Heart right ventricle (tissue), 16 donors: ENCODE measurements at regions not wholly inside any gene's neighbourhood (a gene's known extent, or its start where the extent isn't known, plus 50 kb on each side); places are given as distances from the start of the nearest gene placed in this dataset.

Experiments used
- ATAC-seq, 8 donors: fragments of 200-7000 bp; cut with Tn5 transposase; one replicate each; pipeline ENCODE4 v1.9.1; 2020; ENCODE audit warnings: mild to moderate bottlenecking in 8 of 8, moderate library complexity in 8 of 8, moderate number of reproducible peaks in 1 of 8
- DNase-seq, 2 donors: peaks; one replicate each; pipeline ENCODE4 v3.0.0-alpha.2; 2020
- H3K27ac ChIP-seq, 10 donors: fragments of 200-600 bp; sonication (generic) in 2 of 10; one replicate each; pipeline versions ENCODE4 v1.5.0 to v1.8.0; 2020 to 2022; ENCODE audit warnings: mild to moderate bottlenecking in 3 of 10
- H3K27me3 ChIP-seq, 7 donors: fragments of 200-600 bp; one replicate each; pipeline ENCODE4 v1.8.0; 2021 to 2022; ENCODE audit warnings: mild to moderate bottlenecking in 2 of 7
- H3K36me3 ChIP-seq, 9 donors: fragments of 200-600 bp; sonication (generic) in 1 of 9; one replicate each; pipeline versions ENCODE4 v1.5.0 to v1.8.0; 2020 to 2022; ENCODE audit warnings: mild to moderate bottlenecking in 2 of 9
- H3K4me1 ChIP-seq, 9 donors: fragments of 200-600 bp; sonication (generic) in 1 of 9; one replicate each; pipeline versions ENCODE4 v1.5.0 to v1.8.0; 2020 to 2022; ENCODE audit warnings: mild to moderate bottlenecking in 4 of 9
- H3K4me3 ChIP-seq, 10 donors: fragments of 200-600 bp; sonication (generic) in 2 of 10; one replicate each; pipeline versions ENCODE4 v1.5.0 to v1.8.0; 2020 to 2022; ENCODE audit warnings: mild to moderate bottlenecking in 7 of 10, moderate library complexity in 2 of 10
- H3K9me3 ChIP-seq, 11 donors: fragments of 200-600 bp in 10 of 11; sonication (generic) in 2 of 11; one replicate each; pipeline versions ENCODE4 v1.5.0 to v1.8.0; 2013 to 2022; ENCODE audit warnings: mild to moderate bottlenecking in 2 of 11, control low read depth in 1 of 11, moderate library complexity in 1 of 11
- WGBS, 2 donors: extraction: QIAGEN DNeasy Blood & Tissue Kit; methylation state at CpG; one replicate each; pipeline ENCODE4 v1.1.7; 2013; ENCODE audit warnings: inconsistent platforms in 1 of 2; 5-methylcytosine and 5-hydroxymethylcytosine counted together
- intact Hi-C, 10 donors: fragments of 100-400 bp; cut with DNase I; formaldehyde crosslinking; loops; one replicate each; pipeline versions ENCODE4 v1.11.1 to v1.14.2; 2022
- TF ChIP-seq, protein P1 (sequence below), 9 donors: fragments of 200-600 bp; sonication (generic) in 2 of 9; IDR thresholded peaks; one replicate each; pipeline versions ENCODE4 v1.5.0 to v1.8.0; 2021 to 2022; ENCODE audit warnings: antibody characterized with exemption in 9 of 9, mild to moderate bottlenecking in 5 of 9, moderate library complexity in 1 of 9
- donor health status: Arrhythmogenic right ventricular cardiomyopathy.
- donor health status: ischemic (EF 13 %, LVEDD 7.1; RV severe dilation, severe dysfunction).
- donor health status: healthy with polysubstance abuse.
- donor health status: DM: no; HTN: yes; CAD: no.
- donor health status: DM: no; HTN: no; CAD: no.
- donor health status: ischemic (EF 25% LVEDD 6.9; RV normal size, moderate dysfunction).
- donor health status: ischemic (EF 25% LVEDD 5.7; RV mildly dilated, moderate dysfunction).
- donor health status: healthy.
- donor health status: DM: yes; HTN: yes; CAD: no.
- donor health status: Ischemic cardiomyopathy.
- donor health status: ischemic (EF 35%, LVEDD 5.7; RV mildly dilated, moderate dysfunction).
- donor health status: nonischemic (EF 11% LVEDD 7.7; RV severe dilation, severe dysfunction).
- donor health status: DM: yes; HTN: yes; CAD: no.
- donor health status: PGD.
- donor health status: ischemic (EF 29% LVEDD 5.4; RV normal size, mild dysfunction).
- donor health status: nonischemic (EF 23%, LVEDD 6.1; RV moderate dilation, normal function).

DNA sequence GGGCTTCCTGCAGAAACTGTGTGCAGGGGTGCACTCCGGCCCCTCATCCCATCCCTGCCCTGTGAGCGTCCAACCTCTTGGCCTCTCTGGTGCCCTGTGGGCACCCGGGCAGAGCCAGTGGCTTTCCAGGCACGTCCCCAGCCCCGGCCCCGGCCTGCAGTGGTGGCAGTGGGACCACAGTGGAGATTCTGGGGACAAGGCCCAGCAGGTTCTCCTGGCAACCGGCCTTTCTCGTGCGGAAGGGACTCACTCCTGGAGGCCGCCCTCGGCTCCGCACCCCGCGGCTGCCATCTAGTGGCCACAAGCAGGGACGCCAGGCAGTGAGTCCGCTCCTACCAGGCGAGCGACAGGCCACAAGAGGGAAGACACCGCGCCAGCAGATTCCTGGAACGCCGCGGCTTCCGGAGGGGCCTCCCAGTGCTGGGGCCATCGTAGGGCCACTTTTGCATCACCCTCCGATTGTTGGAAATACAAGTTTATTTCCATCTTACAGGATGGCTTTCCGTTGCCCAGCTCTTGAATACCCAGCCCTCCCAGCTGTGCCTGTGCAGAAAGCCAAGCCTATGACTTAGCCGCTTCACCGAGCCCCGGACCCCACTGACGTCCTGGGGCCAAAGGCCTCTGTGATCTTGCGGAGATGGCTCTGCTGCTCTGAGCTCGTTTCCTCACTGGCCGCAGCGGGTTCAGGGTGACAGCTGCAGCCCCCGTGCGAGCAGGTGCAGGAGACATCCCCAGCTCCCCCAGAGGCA lies 357.3 kb downstream of the CTTN start:
- peaks cover 0 to 8% (median 5%) of the 10 kb centered on the region in 9 donors for H3K4me1 ChIP-seq
- DNase-seq (peak; percentile 73 to 76), ATAC-seq (peak; percentile 95 to 98 (median 96))
- TF ChIP-seq, protein P1, sequence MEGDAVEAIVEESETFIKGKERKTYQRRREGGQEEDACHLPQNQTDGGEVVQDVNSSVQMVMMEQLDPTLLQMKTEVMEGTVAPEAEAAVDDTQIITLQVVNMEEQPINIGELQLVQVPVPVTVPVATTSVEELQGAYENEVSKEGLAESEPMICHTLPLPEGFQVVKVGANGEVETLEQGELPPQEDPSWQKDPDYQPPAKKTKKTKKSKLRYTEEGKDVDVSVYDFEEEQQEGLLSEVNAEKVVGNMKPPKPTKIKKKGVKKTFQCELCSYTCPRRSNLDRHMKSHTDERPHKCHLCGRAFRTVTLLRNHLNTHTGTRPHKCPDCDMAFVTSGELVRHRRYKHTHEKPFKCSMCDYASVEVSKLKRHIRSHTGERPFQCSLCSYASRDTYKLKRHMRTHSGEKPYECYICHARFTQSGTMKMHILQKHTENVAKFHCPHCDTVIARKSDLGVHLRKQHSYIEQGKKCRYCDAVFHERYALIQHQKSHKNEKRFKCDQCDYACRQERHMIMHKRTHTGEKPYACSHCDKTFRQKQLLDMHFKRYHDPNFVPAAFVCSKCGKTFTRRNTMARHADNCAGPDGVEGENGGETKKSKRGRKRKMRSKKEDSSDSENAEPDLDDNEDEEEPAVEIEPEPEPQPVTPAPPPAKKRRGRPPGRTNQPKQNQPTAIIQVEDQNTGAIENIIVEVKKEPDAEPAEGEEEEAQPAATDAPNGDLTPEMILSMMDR (IDR thresholded peaks at IDR 0.05), result peak; percentile 92 to 99 (median 97)
- peaks cover 0 to 24% (median 12%) of the 10 kb centered on the region in 7 donors for H3K27me3 ChIP-seq
- no peak overlapping the region for H3K4me3 ChIP-seq
- peaks cover 0 to 17% (median 8%) of the 10 kb centered on the region in 11 donors for H3K9me3 ChIP-seq
- intact Hi-C loops, result loop anchor here in 8 of 10 donors (1.0 to 10.0 kb wide), 4 partner anchors 191 to 289 kb away; no protein-coding TSS in a partner anchor
- H3K36me3 ChIP-seq, result no peaks in the 10 kb centered on the region
- no peak overlapping the region for H3K27ac ChIP-seq
- 16 to 18% methylated on average over 37 of the region's 37 CpGs for WGBS, 2 donors

GRCh38 chr11:70756341-70756740 lies 358.0 kb downstream of the CTTN start:
- H3K4me1 ChIP-seq, result peaks cover 0 to 8% (median 5%) of the 10 kb centered on the region in 9 donors
- TF ChIP-seq, protein P1 (IDR thresholded peaks at IDR 0.05), result no peak
- no peak overlapping the region for H3K27ac ChIP-seq
- peaks cover 0 to 13% (median under 1%) of the 10 kb centered on the region in 11 donors for H3K9me3 ChIP-seq
- DNase-seq (no peak), ATAC-seq (no peak)
- H3K27me3 ChIP-seq, result peaks cover 0 to 24% (median 12%) of the 10 kb centered on the region in 7 donors
- 88 to 93% methylated on average over 8 of the region's 8 CpGs for WGBS, 2 donors
- intact Hi-C loops, result loop anchor here in 3 of 10 donors (2.0 to 10.0 kb wide), 3 partner anchors 192 to 290 kb away; no protein-coding TSS in a partner anchor
- no peak overlapping the region for H3K4me3 ChIP-seq
- no peaks in the 10 kb centered on the region for H3K36me3 ChIP-seq

- DNase-seq, result no peak
- no peak overlapping the region for H3K27ac ChIP-seq
- H3K4me3 ChIP-seq, result no peak overlapping the region
- intact Hi-C loops, result loop anchor here in 3 of 10 donors (2.0 to 10.0 kb wide), 3 partner anchors 192 to 290 kb away; no protein-coding TSS in a partner anchor
- peaks cover 0 to 8% (median 5%) of the 10 kb centered on the region in 9 donors for H3K4me1 ChIP-seq
- no peaks in the 10 kb centered on the region for H3K36me3 ChIP-seq
- H3K27me3 ChIP-seq, result peaks cover 0 to 28% (median 12%) of the 10 kb centered on the region in 7 donors
- ATAC-seq, result no peak
- WGBS, 2 donors, result 75 to 77% methylated on average over 7 of the region's 7 CpGs
- TF ChIP-seq, protein P1 (IDR thresholded peaks at IDR 0.05), result no peak
- peaks cover 0 to 11% (median 0%) of the 10 kb centered on the region in 11 donors for H3K9me3 ChIP-seq
Observed at GRCh38 chr11:70756756-70757155, 358.4 kb downstream of the CTTN start.

- H3K36me3 ChIP-seq, result no peaks in the 10 kb centered on the region
- TF ChIP-seq, protein P1 (IDR thresholded peaks at IDR 0.05), result no peak
- H3K27ac ChIP-seq, result no peak overlapping the region
- peaks cover 0 to 11% (median 0%) of the 10 kb centered on the region in 11 donors for H3K9me3 ChIP-seq
- peaks cover 0 to 8% (median 5%) of the 10 kb centered on the region in 9 donors for H3K4me1 ChIP-seq
- H3K4me3 ChIP-seq, result no peak overlapping the region
- peaks cover 0 to 28% (median 12%) of the 10 kb centered on the region in 7 donors for H3K27me3 ChIP-seq
- DNase-seq (no peak), ATAC-seq (no peak)
- 64 to 71% methylated on average over 8 of the region's 8 CpGs for WGBS, 2 donors
- intact Hi-C loops, result loop anchor here in 3 of 10 donors (2.0 to 10.0 kb wide), 3 partner anchors 192 to 290 kb away; no protein-coding TSS in a partner anchor
Observed at GRCh38 chr11:70757241-70757640, 358.9 kb downstream of the CTTN start.
